ENCODE measurements at regions not wholly inside any gene's neighbourhood (a gene's known extent, or its start where the extent isn't known, plus 50 kb on each side); places are given as distances from the start of the nearest gene placed in this dataset.

DNA sequence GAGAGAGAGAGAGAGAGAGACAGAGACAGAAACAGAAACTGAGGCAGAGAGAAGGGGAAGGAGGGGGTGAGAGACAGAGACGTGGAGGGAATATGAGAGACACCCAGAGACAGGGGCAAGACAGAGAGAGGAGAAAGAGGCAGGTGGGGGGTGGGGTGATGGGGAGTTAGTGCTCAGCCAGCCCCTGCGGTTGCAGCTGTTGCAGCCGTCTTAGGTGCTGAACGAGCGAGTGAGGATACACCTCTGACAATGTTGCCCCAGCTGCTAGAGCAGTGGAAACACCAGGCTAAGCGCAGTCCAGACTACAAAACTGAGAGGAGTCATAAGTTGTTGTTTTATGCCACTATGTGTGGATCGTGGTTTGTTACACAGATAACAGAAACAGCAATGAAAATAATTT, 328.2 kb upstream of the SHH start:
- TF ChIP-seq, protein P1, sequence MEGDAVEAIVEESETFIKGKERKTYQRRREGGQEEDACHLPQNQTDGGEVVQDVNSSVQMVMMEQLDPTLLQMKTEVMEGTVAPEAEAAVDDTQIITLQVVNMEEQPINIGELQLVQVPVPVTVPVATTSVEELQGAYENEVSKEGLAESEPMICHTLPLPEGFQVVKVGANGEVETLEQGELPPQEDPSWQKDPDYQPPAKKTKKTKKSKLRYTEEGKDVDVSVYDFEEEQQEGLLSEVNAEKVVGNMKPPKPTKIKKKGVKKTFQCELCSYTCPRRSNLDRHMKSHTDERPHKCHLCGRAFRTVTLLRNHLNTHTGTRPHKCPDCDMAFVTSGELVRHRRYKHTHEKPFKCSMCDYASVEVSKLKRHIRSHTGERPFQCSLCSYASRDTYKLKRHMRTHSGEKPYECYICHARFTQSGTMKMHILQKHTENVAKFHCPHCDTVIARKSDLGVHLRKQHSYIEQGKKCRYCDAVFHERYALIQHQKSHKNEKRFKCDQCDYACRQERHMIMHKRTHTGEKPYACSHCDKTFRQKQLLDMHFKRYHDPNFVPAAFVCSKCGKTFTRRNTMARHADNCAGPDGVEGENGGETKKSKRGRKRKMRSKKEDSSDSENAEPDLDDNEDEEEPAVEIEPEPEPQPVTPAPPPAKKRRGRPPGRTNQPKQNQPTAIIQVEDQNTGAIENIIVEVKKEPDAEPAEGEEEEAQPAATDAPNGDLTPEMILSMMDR (conservative IDR thresholded peaks at IDR 0.05; ENCODE audit: low read depth) = no peak
- H3K27ac ChIP-seq = no peak overlapping the region
- ChIA-PET POLR2A (ENCODE audit: low non-redundant PET) (no interaction called here), CTCF (no interaction called here)
- DNase-seq (ENCODE audit: low spot score) = no peak

DNA sequence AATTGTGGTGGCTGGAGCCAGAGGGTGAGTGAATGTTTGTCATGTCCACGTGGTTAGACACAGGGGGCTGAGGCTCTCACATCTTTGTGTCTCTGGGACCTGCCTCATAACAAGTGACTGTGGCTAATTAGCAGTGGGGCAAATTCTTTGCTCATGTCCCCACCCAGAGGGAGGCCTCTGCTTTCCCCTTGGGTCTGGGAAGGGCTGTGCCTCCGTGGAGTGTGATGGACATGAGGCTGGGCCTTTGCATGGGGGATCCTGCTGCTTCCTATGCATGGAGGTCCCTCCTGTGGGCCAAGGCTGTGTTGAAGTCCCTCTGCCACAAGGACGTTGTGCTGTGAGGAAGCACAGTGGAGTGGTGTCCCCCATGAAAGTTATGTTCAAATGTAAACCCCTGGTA, 327.4 kb upstream of the SHH start:
- TF ChIP-seq, protein P1 (conservative IDR thresholded peaks at IDR 0.05; ENCODE audit: low read depth) = no peak
- POLR2A ChIA-PET (ENCODE audit: low non-redundant PET) = no interaction called here
- no peak for DNase-seq (ENCODE audit: low spot score)
- CTCF ChIA-PET = no interaction called here
- H3K27ac ChIP-seq = no peak overlapping the region

- TF ChIP-seq, protein P1 (conservative IDR thresholded peaks at IDR 0.05; ENCODE audit: low read depth) = no peak
- POLR2A ChIA-PET (ENCODE audit: low non-redundant PET) = no interaction called here
- DNase-seq (ENCODE audit: low spot score) = no peak
- H3K27ac ChIP-seq = no peak overlapping the region
- CTCF ChIA-PET = no interaction called here
Measured at GRCh38 chr7:156139112-156139511, 326.8 kb upstream of the SHH start.

- no peak overlapping the region for H3K27ac ChIP-seq
- TF ChIP-seq, protein P1 (conservative IDR thresholded peaks at IDR 0.05; ENCODE audit: low read depth) = no peak
- DNase-seq (ENCODE audit: low spot score) = no peak
- ChIA-PET CTCF (no interaction called here), POLR2A (ENCODE audit: low non-redundant PET) (no interaction called here)
Measured at GRCh38 chr7:156131881-156132280, 319.6 kb upstream of the SHH start.

- POLR2A ChIA-PET (ENCODE audit: low non-redundant PET) = no interaction called here
- no peak overlapping the region for H3K27ac ChIP-seq
- no peak for DNase-seq (ENCODE audit: low spot score)
- TF ChIP-seq, protein P1 (conservative IDR thresholded peaks at IDR 0.05; ENCODE audit: low read depth) = no peak
- CTCF ChIA-PET = no interaction called here
Measured at GRCh38 chr7:156129522-156129921, 317.3 kb upstream of the SHH start.

DNA sequence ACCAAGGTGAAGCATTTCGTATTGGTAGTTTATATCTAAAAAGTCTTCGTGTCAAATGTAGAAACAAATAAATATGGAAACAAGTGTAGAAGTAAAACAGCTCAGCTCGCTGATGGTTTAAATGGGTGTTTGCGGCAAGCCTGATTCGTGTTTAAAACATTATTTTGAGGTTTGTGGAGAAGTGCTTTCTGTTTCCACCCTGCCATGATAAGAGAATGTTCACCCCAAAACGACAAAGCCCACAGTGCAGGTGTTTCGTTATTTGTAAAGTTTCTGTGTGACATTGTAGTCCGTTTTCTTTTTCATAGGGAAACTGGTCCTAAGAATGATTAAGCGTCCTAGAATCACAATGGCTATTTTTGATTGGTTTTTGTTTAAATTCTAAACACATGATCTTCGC, 316.2 kb upstream of the SHH start:
- TF ChIP-seq, protein P1 (conservative IDR thresholded peaks at IDR 0.05; ENCODE audit: low read depth) = no peak
- H3K27ac ChIP-seq = no peak overlapping the region
- POLR2A ChIA-PET (ENCODE audit: low non-redundant PET) = no interaction called here
- no peak for DNase-seq (ENCODE audit: low spot score)
- CTCF ChIA-PET = no interaction called here

Data from RWPE1 (cell line).